GM19372 (cell line): ENCODE measurements at regions not wholly inside any gene's neighbourhood (a gene's known extent, or its start where the extent isn't known, plus 50 kb on each side); places are given as distances from the start of the nearest gene placed in this dataset.

Experiments used
- ATAC-seq: cut with Tn5 transposase; IDR thresholded peaks from one replicate; pipeline ENCODE4 v1.9.1; 2021; ENCODE audit warnings: mild to moderate bottlenecking, low read depth, moderate library complexity; ENCODE audit not compliant: unreplicated experiment

- ATAC-seq, result no peak
Observed at GRCh38 chr20:18957328-18957727, 143.7 kb downstream of the SCP2D1 start.

DNA sequence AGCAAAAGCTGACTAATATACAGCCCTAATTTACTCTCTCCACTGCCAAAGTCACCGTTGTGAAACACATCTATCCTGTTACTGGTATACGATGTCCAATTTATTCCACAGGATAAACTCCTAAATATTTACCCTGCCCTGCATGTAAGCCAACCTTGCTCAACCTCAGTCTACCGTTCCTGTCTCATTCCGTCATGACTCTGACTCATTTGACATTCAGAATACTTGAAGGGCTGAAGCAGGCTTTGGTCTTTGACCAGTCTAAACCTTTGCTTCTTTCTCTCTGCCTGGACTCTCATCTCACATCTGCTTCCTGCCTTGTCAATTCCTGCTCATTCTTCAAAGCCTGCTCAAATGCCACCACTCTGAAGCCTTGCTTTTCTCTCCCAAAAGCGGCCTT lies 157.5 kb downstream of the SCP2D1 start:
- ATAC-seq, result no peak

DNA sequence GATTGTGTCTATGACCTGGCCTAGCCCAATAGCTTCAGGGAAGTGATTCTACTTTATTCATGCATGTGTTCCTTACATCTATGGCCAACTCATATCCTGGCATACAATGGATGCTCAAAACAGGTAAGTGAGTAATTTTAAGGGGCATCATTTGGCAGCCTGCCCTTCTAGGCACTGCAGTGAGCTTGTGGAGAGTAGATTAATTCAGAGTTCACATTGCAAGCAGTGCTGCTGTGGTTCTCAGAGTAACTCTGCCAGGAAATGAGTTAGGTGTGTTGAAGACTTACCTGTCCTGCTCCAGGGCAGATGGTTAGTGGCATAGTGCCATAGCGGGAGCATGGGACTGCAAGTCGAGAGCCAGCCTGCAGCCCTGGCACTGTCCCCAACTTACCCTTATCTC lies 158.0 kb downstream of the SCP2D1 start:
- no peak for ATAC-seq

GRCh38 chr20:18972251-18972876 lies 158.8 kb downstream of the SCP2D1 start:
- no peak for ATAC-seq

- ATAC-seq, result no peak
Observed at GRCh38 chr20:18973529-18974173, 160.1 kb downstream of the SCP2D1 start.

GRCh38 chr20:18974660-18975059 lies 161.1 kb downstream of the SCP2D1 start:
- ATAC-seq, result no peak

DNA sequence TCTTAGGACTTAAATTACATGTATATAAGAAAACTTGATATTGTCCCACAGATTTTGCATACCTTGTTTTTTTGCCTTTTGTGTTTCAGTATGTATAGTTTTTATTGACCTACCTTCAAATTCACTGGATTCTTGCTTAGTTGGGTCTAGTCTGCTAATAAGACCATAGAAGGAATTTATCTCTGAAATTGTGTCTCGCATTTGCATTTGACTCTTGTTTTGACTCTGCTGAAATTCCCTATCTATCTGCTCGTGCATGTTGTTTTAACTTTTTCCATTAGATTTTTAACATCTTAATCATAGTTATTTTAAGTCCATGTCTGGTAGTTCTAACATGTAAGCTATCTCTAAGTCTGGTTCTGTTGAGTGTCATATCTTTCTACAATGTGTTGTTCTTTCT lies 163.9 kb downstream of the SCP2D1 start:
- ATAC-seq, result no peak

DNA sequence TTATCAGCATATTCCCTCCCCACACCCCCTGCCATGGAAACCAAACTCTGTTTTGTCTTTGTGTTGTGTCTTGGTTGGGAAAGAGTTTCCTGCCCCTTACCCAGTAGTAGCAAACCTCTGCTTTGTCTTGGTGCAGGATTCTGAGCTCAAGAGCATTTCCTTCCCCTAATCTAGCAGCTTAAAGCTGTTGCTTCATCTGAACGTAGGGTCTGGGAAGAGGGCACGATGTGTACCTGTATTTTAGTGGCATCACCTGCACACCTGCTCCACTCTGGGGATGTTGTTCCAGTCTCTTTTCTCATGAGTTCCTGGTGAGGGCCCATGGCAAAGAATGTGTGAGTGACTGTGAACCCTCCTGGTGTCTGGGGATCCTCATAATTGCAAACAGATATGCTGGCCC lies 164.7 kb downstream of the SCP2D1 start:
- ATAC-seq, result no peak

DNA sequence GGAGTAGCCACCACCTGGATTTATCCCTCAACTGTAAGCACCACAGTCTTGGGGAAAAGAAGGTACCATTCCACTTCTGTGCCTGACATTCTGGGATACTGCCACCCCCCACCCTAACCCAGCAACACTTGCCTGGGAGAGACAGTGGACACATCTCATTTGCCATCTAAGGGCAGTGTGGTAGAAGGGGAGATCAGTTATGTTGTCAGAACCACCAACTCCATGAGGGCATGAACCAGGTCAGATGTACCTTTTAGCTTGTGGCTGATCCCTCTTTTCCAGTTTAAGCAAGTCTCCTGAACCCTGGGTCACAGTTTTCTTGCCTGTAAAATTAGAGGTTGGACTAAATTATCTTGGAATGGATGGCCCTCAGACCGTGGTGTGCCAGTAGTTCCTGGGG lies 165.5 kb downstream of the SCP2D1 start:
- no peak for ATAC-seq

DNA sequence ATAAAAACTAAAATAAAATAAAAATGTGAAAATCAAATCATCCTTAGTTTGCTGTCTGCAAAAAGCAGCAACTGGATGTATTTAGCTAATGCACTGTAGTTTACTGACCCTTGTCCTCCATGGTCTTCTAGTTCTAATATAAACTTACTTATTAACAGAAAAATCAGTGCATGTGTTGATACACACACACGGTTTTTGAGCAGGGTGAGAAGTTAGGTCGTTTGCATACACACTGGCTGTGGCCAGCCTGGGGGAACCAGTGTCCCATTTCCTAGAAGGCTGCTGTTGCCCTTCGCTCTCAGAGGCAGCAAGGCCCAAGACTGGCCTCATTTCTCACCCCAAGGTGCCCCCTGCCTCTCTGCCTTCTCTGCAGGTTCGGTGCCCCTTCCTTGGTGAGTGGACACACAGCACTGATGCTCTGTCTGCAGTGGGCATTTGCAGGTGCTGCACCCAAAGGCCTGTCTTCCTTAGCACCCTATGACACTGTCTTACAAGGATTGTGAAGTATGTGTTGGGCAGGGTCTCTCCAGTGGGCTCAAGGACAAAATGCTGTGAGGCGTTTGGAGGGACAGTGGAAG lies 168.5 kb downstream of the SCP2D1 start:
- no peak for ATAC-seq

DNA sequence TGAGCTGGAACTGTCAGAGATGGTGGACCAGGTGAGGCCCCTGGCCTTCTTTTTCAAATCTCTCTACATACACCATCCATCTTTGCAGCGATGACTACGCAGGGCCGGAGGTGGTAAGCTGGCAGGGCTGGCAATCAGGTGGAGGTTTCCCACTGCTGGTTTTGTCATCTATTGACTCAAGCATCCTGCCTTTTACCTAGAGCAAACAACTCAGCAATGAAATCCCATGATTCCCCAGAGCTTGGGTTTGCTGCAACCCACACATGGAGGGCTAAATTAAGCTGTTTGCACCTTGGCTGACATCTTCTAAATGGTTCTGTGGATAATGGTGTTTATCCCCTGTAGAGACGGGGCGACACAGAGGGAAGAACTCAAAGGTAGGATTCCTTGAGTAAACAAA lies 170.2 kb downstream of the SCP2D1 start:
- no peak for ATAC-seq

- ATAC-seq, result no peak
Observed at GRCh38 chr20:18984238-18985200, 170.9 kb downstream of the SCP2D1 start.

GRCh38 chr20:18985551-18985950 lies 172.0 kb downstream of the SCP2D1 start:
- no peak for ATAC-seq

DNA sequence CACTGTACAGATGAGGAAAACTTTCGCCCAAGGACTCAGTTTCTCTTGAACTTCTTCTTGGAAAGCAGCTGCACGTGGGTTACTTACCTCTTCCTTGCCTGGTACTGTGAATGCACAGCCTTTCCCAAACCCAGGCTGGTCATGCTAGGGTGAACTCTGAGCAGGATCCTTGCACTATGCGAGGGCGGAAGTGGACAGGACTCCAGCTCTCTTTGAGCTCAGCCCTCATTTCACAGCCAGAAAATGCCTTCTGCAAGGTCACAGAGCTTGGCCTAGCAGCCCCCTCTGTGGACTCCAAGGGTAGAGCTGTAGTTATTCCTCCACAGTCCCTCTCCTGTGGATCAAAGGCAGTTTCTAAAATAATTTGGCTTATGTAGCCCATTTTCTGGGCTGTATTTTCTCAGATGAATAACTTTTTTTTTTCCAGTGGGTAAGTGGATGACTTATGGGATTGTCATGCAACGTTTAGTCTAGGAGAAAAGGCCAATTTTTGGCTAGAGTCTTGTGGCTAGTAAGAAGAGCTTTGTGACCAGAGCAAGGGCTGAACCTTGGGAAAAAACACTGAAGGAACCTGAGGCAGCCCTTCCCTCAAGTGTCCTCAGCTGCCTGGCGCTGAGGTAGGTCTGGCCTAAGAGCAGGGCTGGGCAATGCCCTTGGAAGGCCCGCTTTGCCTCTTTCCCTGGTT lies 172.7 kb downstream of the SCP2D1 start:
- ATAC-seq, result no peak

- ATAC-seq, result no peak
Observed at GRCh38 chr20:18986895-18987580, 173.5 kb downstream of the SCP2D1 start.

GRCh38 chr20:18987781-18988360 lies 174.3 kb downstream of the SCP2D1 start:
- no peak for ATAC-seq

GRCh38 chr20:18988701-18989100 lies 175.1 kb downstream of the SCP2D1 start:
- ATAC-seq, result no peak

DNA sequence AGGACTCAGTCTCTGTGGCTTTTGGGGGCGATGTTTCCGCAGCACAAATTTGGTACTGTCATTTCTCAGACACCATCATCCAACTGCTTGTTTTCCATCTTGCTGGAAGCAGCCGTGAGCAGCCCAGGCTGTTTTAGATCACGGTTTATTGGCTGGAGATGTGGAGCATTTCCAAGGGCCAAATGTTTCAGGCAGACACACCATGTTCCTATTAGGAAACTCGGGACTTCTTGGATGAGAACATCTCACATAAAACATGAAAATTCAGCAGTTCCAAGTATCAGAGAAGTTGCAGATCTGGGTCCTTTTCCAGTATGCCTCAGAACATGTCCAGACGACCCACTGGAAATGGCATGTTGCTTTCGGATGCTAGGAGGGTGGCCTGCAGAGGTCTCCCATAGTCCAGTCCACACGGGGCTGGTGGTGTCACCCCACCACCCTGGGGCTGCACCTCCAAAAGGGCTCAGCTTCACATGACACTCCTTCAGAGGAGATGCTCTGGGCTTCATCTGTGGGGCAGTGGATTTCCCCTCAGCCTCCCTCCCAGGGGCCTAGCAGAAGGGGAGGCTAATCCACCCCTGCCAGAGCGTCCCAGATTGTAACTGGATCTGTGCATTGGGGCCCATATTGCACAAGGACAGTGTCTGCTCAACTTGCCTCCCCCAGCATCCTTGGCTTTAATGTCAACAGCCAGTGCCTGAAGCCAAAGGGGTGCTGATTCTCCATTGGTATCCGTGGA lies 176.3 kb downstream of the SCP2D1 start:
- no peak for ATAC-seq

- no peak for ATAC-seq
Observed at GRCh38 chr20:18991012-18991411, 177.4 kb downstream of the SCP2D1 start.
